Endodermal cell (in vitro differentiated cells): ENCODE measurements at regions not wholly inside any gene's neighbourhood (a gene's known extent, or its start where the extent isn't known, plus 50 kb on each side); places are given as distances from the start of the nearest gene placed in this dataset.

ENCODE experiments used
- DNase-seq: peaks from one replicate; pipeline ENCODE4 v3.0.0-alpha.2; 2017
- H3K27ac ChIP-seq: 2 replicates; pipeline ENCODE4 v1.5.1; 2013; ENCODE audit warnings: mild to moderate bottlenecking, low read depth, low read length, moderate library complexity
- H3K27me3 ChIP-seq: 2 replicates; pipeline ENCODE4 v1.6.1; 2013; ENCODE audit warnings: mild to moderate bottlenecking, low read length, moderate library complexity; ENCODE audit not compliant: insufficient read depth, control insufficient read depth, poor library complexity, severe bottlenecking
- H3K36me3 ChIP-seq: 2 replicates; pipeline ENCODE4 v1.7.0; 2013; ENCODE audit warnings: mild to moderate bottlenecking, low read length, moderate library complexity; ENCODE audit not compliant: control insufficient read depth, insufficient read depth
- H3K4me1 ChIP-seq: one replicate; pipeline ENCODE4 v1.7.0; 2013; ENCODE audit warnings: low read length; ENCODE audit not compliant: control insufficient read depth, insufficient read depth
- H3K4me3 ChIP-seq: 2 replicates; pipeline ENCODE4 v1.5.1; 2013; ENCODE audit warnings: mild to moderate bottlenecking, low read length, moderate library complexity
- H3K9ac ChIP-seq: 2 replicates; pipeline ENCODE4 v1.6.1; 2013; ENCODE audit warnings: mild to moderate bottlenecking, low read length, moderate library complexity; ENCODE audit not compliant: poor library complexity, severe bottlenecking; ENCODE audit errors: extremely low read depth
- H3K9me3 ChIP-seq: 2 replicates; pipeline ENCODE4 v1.6.1; 2013; ENCODE audit warnings: mild to moderate bottlenecking, low read length, moderate library complexity; ENCODE audit not compliant: control insufficient read depth
- H3K27ac Mint-ChIP-seq: 2 replicates; pipeline ENCODE4 v1.8.0; 2020; ENCODE audit warnings: mixed read lengths
- H3K27me3 Mint-ChIP-seq: 2 replicates; pipeline ENCODE4 v1.8.0; 2021; ENCODE audit warnings: mild to moderate bottlenecking, mixed read lengths; ENCODE audit not compliant: insufficient read depth
- H3K36me3 Mint-ChIP-seq: 2 replicates; pipeline ENCODE4 v1.8.0; 2020; ENCODE audit warnings: low read depth, mixed read lengths
- H3K4me1 Mint-ChIP-seq: 2 replicates; pipeline ENCODE4 v1.8.0; 2020; ENCODE audit warnings: mixed read lengths
- H3K4me3 Mint-ChIP-seq: 2 replicates; pipeline ENCODE4 v1.8.0; 2020; ENCODE audit warnings: mild to moderate bottlenecking, moderate library complexity, mixed read lengths
- H3K9me3 Mint-ChIP-seq: 2 replicates; pipeline ENCODE4 v1.8.0; 2020; ENCODE audit warnings: mild to moderate bottlenecking, mixed read lengths
- WGBS, 2 experiments: methylation state at CpG; one replicate each; pipeline versions ENCODE4 v1.1.5 to v1.1.7; 2013; ENCODE audit warnings: missing lambda C conversion rate in 2 of 2, mixed read lengths in 1 of 2; ENCODE audit not compliant: insufficient coverage in 1 of 2, insufficient read length in 1 of 2; 5-methylcytosine and 5-hydroxymethylcytosine counted together
- TF ChIP-seq, protein P1 (sequence below): fragments of 200-600 bp; sonication (generic); conservative IDR thresholded peaks from 2 replicates; pipeline ENCODE4 v1.5.0; 2021; ENCODE audit warnings: antibody characterized with exemption, mild to moderate bottlenecking

DNA sequence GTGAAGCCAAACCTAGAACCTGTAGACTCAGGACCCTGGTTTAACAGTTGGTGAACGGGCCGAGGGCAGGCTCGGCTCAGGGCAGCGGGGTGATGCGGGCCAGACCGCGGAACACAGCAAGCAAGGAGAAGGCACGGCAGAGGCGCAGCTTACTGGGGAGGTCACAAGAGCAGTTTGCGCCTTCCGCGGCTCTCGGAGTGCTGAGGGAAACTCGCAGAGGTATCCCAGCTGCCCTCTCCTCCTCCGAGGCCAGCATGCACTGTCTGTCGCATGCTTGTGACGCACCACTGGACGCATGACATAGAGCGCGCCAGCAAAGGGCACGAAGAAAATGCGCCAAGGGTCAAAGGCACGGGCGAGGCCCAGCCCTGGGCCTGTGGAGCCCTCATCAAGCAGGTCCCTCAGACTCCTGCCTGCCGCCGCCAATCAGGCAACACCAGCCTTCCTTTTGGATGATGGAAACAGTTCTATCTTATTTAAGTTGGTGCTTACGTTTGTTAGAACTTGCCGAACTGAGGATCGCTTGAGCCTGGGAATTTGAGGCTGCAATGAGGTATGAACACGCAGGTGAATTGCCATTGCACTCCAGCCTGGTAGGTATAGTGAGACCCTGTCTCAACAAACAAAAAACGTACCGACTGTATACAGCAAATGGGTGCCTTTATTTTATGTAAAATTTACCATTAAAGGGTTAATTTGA, 574.3 kb upstream of the GHITM start:
- no peaks in the 10 kb centered on the region for H3K36me3 ChIP-seq
- Mint-ChIP-seq H3K4me3 (no peak overlapping the region), H3K36me3 (no peaks in the 10 kb centered on the region), H3K27ac (no peak overlapping the region), H3K27me3 (no peaks in the 10 kb centered on the region), H3K9me3 (no peaks in the 10 kb centered on the region), H3K4me1 (peaks cover 3% of the 10 kb centered on the region)
- H3K4me1 ChIP-seq, result no peaks in the 10 kb centered on the region
- H3K4me3 ChIP-seq, result no peak overlapping the region
- H3K27ac ChIP-seq, result no peak overlapping the region
- 92 to 94% methylated on average over 25 to 32 of the region's 32 CpGs for WGBS, 2 experiments
- H3K9ac ChIP-seq, result no peak overlapping the region
- H3K9me3 ChIP-seq, result no peaks in the 10 kb centered on the region
- H3K27me3 ChIP-seq, result no peaks in the 10 kb centered on the region
- TF ChIP-seq, protein P1, sequence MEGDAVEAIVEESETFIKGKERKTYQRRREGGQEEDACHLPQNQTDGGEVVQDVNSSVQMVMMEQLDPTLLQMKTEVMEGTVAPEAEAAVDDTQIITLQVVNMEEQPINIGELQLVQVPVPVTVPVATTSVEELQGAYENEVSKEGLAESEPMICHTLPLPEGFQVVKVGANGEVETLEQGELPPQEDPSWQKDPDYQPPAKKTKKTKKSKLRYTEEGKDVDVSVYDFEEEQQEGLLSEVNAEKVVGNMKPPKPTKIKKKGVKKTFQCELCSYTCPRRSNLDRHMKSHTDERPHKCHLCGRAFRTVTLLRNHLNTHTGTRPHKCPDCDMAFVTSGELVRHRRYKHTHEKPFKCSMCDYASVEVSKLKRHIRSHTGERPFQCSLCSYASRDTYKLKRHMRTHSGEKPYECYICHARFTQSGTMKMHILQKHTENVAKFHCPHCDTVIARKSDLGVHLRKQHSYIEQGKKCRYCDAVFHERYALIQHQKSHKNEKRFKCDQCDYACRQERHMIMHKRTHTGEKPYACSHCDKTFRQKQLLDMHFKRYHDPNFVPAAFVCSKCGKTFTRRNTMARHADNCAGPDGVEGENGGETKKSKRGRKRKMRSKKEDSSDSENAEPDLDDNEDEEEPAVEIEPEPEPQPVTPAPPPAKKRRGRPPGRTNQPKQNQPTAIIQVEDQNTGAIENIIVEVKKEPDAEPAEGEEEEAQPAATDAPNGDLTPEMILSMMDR, result no peak
- DNase-seq, result no peak

DNA sequence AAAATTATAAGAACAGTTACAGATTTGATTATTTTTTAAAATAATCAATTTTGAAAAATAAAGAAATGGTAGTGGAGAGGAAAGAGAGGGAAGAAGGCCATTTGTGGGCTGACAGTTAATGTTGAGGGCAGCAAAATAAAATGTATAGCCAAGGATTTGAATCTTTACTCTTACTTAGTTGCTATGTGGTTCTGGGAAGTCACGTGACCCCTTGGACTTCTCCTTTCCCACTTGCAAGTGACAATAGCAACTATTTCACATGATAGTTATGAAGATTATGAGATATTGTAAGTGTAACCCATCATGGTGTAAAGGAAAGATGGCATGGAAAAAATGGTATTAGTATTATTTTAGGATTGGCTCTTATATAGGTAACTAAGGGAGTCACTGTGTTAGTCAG, 567.3 kb upstream of the GHITM start:
- Mint-ChIP-seq H3K4me3 (no peak overlapping the region), H3K36me3 (no peaks in the 10 kb centered on the region), H3K4me1 (no peaks in the 10 kb centered on the region), H3K27me3 (no peaks in the 10 kb centered on the region), H3K9me3 (peaks cover under 1% of the 10 kb centered on the region), H3K27ac (no peak overlapping the region)
- Histone ChIP-seq H3K9me3 (peaks cover 5% of the 10 kb centered on the region), H3K9ac (no peak overlapping the region), H3K27me3 (no peaks in the 10 kb centered on the region), H3K4me1 (no peaks in the 10 kb centered on the region), H3K4me3 (no peak overlapping the region), H3K36me3 (no peaks in the 10 kb centered on the region), H3K27ac (no peak overlapping the region)
- TF ChIP-seq, protein P1, result no peak
- DNase-seq, result no peak
- WGBS, 2 experiments, result 90% methylated on average over 1 of the region's 1 CpG

DNA sequence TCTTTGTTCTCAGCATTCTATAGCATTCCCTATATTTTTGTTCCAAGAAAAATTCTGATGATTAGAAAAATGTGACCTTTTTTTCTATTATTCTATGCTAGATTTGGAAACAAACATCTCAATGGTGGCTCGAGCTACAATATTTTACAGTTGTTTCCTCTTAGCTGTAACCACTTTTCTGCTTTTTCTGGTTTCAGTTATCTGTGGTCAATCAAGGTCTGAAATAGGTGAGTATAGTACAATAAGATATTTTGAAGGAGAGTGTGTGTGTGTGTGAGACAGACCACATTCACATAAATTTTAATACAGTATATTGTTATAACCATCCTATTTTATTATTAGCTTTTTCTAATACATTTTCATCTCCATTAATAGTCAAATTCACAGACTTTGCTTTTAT, 564.5 kb upstream of the GHITM start:
- Histone ChIP-seq H3K27me3 (no peaks in the 10 kb centered on the region), H3K9ac (no peak overlapping the region)
- H3K4me3 Mint-ChIP-seq, result no peak overlapping the region

More for the DNA sequence above, 564.5 kb upstream of the GHITM start:
- Mint-ChIP-seq H3K9me3 (peaks cover 10% of the 10 kb centered on the region), H3K27ac (no peak overlapping the region), H3K4me1 (no peaks in the 10 kb centered on the region), H3K27me3 (no peaks in the 10 kb centered on the region), H3K36me3 (no peaks in the 10 kb centered on the region)
- Histone ChIP-seq H3K27ac (no peak overlapping the region), H3K4me1 (no peaks in the 10 kb centered on the region), H3K9me3 (peaks cover 18% of the 10 kb centered on the region), H3K36me3 (no peaks in the 10 kb centered on the region), H3K4me3 (no peak overlapping the region)
- 100% methylated on average over 1 of the region's 1 CpG; no CpG with 5 or more reads in 1 of the 2 experiments for WGBS, 2 experiments
- TF ChIP-seq, protein P1, result no peak
- no peak for DNase-seq
